ENCODE measurements at regions not wholly inside any gene's neighbourhood (a gene's known extent, or its start where the extent isn't known, plus 50 kb on each side); places are given as distances from the start of the nearest gene placed in this dataset.

GRCh38 chr11:29712616-29713015, 304.2 kb downstream of the KCNA4 start:
- Histone ChIP-seq H3K4me1 (ENCODE audit: insufficient read depth, low read length) (no peaks in the 10 kb centered on the region), H2AFZ (ENCODE audit: low read length) (no peak overlapping the region), H3K27ac (ENCODE audit: low read length) (no peak overlapping the region), H3K4me2 (ENCODE audit: low read length) (no peak overlapping the region), H4K20me1 (ENCODE audit: low read length) (no peaks in the 10 kb centered on the region), H3F3A (ENCODE audit: low read length, unreplicated experiment) (no peaks in the 10 kb centered on the region), H3K9me3 (ENCODE audit: low read length) (no peaks in the 10 kb centered on the region), H3K4me3 (ENCODE audit: low read length) (no peak overlapping the region), H3K9ac (ENCODE audit: low read length) (no peak overlapping the region), H3K36me3 (ENCODE audit: low read depth, low read length) (no peaks in the 10 kb centered on the region), H3K9me2 (replicated peaks; ENCODE audit: low read length) (no peaks in the 10 kb centered on the region), H3K79me2 (ENCODE audit: low read length) (no peaks in the 10 kb centered on the region), H3K27me3 (ENCODE audit: low read length) (no peaks in the 10 kb centered on the region)
- ChIA-PET CTCF (no interaction called here), POLR2A (ENCODE audit: unreplicated experiment) (no interaction called here)
- DNase-seq (no peak), ATAC-seq (no peak)
- TF ChIP-seq EZH2phosphoT487 (IDR thresholded peaks at IDR 0.05; ENCODE audit: borderline replicate concordance, low read length): no peak
- no peak for TF ChIP-seq CTCF (conservative IDR thresholded peaks at IDR 0.05; ENCODE audit: low read depth, low read length)
- no peak for TF ChIP-seq EZH2 (IDR thresholded peaks at IDR 0.05; ENCODE audit: low read length, unreplicated experiment)
- intact Hi-C loops (cut with micrococcal nuclease): no loop called here
- no TSS peak for BruUV-seq (replicated peaks)

GRCh38 chr11:29707924-29708323, 308.9 kb downstream of the KCNA4 start:
- no peak for ATAC-seq
- no TSS peak for BruUV-seq (replicated peaks)
- H3F3A ChIP-seq (ENCODE audit: low read length, unreplicated experiment): no peaks in the 10 kb centered on the region

GRCh38 chr11:29685361-29685760, 331.5 kb downstream of the KCNA4 start:
- H3K9me2 ChIP-seq (replicated peaks; ENCODE audit: low read length): no peaks in the 10 kb centered on the region
- no TSS peak for BruUV-seq (replicated peaks)
- H3K9ac ChIP-seq (ENCODE audit: low read length): no peak overlapping the region
- no peaks in the 10 kb centered on the region for H3F3A ChIP-seq (ENCODE audit: low read length, unreplicated experiment)
- no peaks in the 10 kb centered on the region for H3K79me2 ChIP-seq (ENCODE audit: low read length)
- no peaks in the 10 kb centered on the region for H3K27me3 ChIP-seq (ENCODE audit: low read length)
- no peak overlapping the region for H3K27ac ChIP-seq (ENCODE audit: low read length)
- ATAC-seq (no peak), DNase-seq (no peak)
- H4K20me1 ChIP-seq (ENCODE audit: low read length): no peaks in the 10 kb centered on the region
- intact Hi-C loops (cut with micrococcal nuclease): no loop called here
- H3K4me2 ChIP-seq (ENCODE audit: low read length): no peak overlapping the region
- H2AFZ ChIP-seq (ENCODE audit: low read length): no peak overlapping the region
- TF ChIP-seq CTCF (conservative IDR thresholded peaks at IDR 0.05; ENCODE audit: low read depth, low read length) (no peak), EZH2phosphoT487 (IDR thresholded peaks at IDR 0.05; ENCODE audit: borderline replicate concordance, low read length) (no peak), EZH2 (IDR thresholded peaks at IDR 0.05; ENCODE audit: low read length, unreplicated experiment) (no peak)
- H3K4me1 ChIP-seq (ENCODE audit: insufficient read depth, low read length): no peaks in the 10 kb centered on the region
- H3K9me3 ChIP-seq (ENCODE audit: low read length): no peaks in the 10 kb centered on the region
- no peak overlapping the region for H3K4me3 ChIP-seq (ENCODE audit: low read length)
- ChIA-PET CTCF (no interaction called here), POLR2A (ENCODE audit: unreplicated experiment) (no interaction called here)
- H3K36me3 ChIP-seq (ENCODE audit: low read depth, low read length): no peaks in the 10 kb centered on the region

More at GRCh38 chr11:29707924-29708323, 308.9 kb downstream of the KCNA4 start:
- H3K4me2 ChIP-seq (ENCODE audit: low read length): no peak overlapping the region
- H3K9me3 ChIP-seq (ENCODE audit: low read length): no peaks in the 10 kb centered on the region
- H3K4me1 ChIP-seq (ENCODE audit: insufficient read depth, low read length): no peaks in the 10 kb centered on the region
- no peaks in the 10 kb centered on the region for H3K79me2 ChIP-seq (ENCODE audit: low read length)
- TF ChIP-seq EZH2 (IDR thresholded peaks at IDR 0.05; ENCODE audit: low read length, unreplicated experiment) (no peak), EZH2phosphoT487 (IDR thresholded peaks at IDR 0.05; ENCODE audit: borderline replicate concordance, low read length) (no peak), CTCF (conservative IDR thresholded peaks at IDR 0.05; ENCODE audit: low read depth, low read length) (no peak)
- intact Hi-C loops (cut with micrococcal nuclease): no loop called here
- H3K9ac ChIP-seq (ENCODE audit: low read length): no peak overlapping the region
- no peaks in the 10 kb centered on the region for H3K9me2 ChIP-seq (replicated peaks; ENCODE audit: low read length)
- CTCF ChIA-PET: no interaction called here
- POLR2A ChIA-PET (ENCODE audit: unreplicated experiment): no interaction called here
- no peak overlapping the region for H2AFZ ChIP-seq (ENCODE audit: low read length)
- no peak for DNase-seq
- no peaks in the 10 kb centered on the region for H3K27me3 ChIP-seq (ENCODE audit: low read length)
- no peak overlapping the region for H3K4me3 ChIP-seq (ENCODE audit: low read length)
- H3K36me3 ChIP-seq (ENCODE audit: low read depth, low read length): no peaks in the 10 kb centered on the region
- H4K20me1 ChIP-seq (ENCODE audit: low read length): no peaks in the 10 kb centered on the region
- H3K27ac ChIP-seq (ENCODE audit: low read length): no peak overlapping the region
